Smooth muscle cell (in vitro differentiated cells): ENCODE measurements at regions not wholly inside any gene's neighbourhood (a gene's known extent, or its start where the extent isn't known, plus 50 kb on each side); places are given as distances from the start of the nearest gene placed in this dataset.

Experiments used
- DNase-seq: peaks from one replicate; lab custom pipeline; 2025; ENCODE audit not compliant: unreplicated experiment; lab: John Stamatoyannopoulos, UW
- H2AFZ ChIP-seq: fragments of 200-600 bp; sonication (generic); 2 replicates; pipeline ENCODE4 v1.6.0; 2016; ENCODE audit warnings: antibody characterized with exemption, low read depth, mild to moderate bottlenecking
- H3F3A ChIP-seq: fragments of 200-600 bp; sonication (generic); 2 replicates; pipeline ENCODE4 v1.6.0; 2017; ENCODE audit warnings: antibody characterized with exemption, low read depth
- H3K27ac ChIP-seq: fragments of 200-600 bp; sonication (generic); 2 replicates; pipeline ENCODE4 v1.5.1; 2016; ENCODE audit warnings: low read depth, mild to moderate bottlenecking
- H3K27me3 ChIP-seq: fragments of 200-600 bp; sonication (generic); 2 replicates; pipeline ENCODE4 v1.6.1; 2016; ENCODE audit warnings: low read depth, mild to moderate bottlenecking
- H3K36me3 ChIP-seq: fragments of 200-600 bp; sonication (generic); 2 replicates; pipeline ENCODE4 v1.5.1; 2016; ENCODE audit warnings: low read depth
- H3K4me1 ChIP-seq: fragments of 200-600 bp; sonication (generic); 2 replicates; pipeline ENCODE4 v1.5.1; 2016; ENCODE audit warnings: low read depth
- H3K4me2 ChIP-seq: fragments of 200-600 bp; sonication (generic); 2 replicates; pipeline ENCODE4 v1.6.0; 2016; ENCODE audit warnings: mild to moderate bottlenecking
- H3K4me3 ChIP-seq: fragments of 200-600 bp; sonication (generic); 2 replicates; pipeline ENCODE4 v1.5.1; 2016; ENCODE audit warnings: mild to moderate bottlenecking
- H3K79me2 ChIP-seq: fragments of 200-600 bp; sonication (generic); 2 replicates; pipeline ENCODE4 v1.6.0; 2016; ENCODE audit warnings: low read depth, mild to moderate bottlenecking
- H3K9ac ChIP-seq: fragments of 200-600 bp; sonication (generic); 2 replicates; pipeline ENCODE4 v1.6.0; 2016; ENCODE audit warnings: low read depth
- H3K9me3 ChIP-seq: fragments of 200-600 bp; sonication (generic); replicated peaks from 2 replicates; pipeline ENCODE4 v1.5.1; 2016; ENCODE audit warnings: low read depth
- H4K20me1 ChIP-seq: fragments of 200-600 bp; sonication (generic); 2 replicates; pipeline ENCODE4 v1.6.0; 2016; ENCODE audit warnings: low read depth
- WGBS: methylation state at CpG from one replicate; pipeline ENCODE4 v1.1.7; 2016; ENCODE audit warnings: low lambda C conversion rate; 5-methylcytosine and 5-hydroxymethylcytosine counted together
- TF ChIP-seq, protein P1 (sequence below): fragments of 200-600 bp; sonication (generic); IDR thresholded peaks from 2 replicates; pipeline ENCODE4 v1.5.1; 2017; ENCODE audit warnings: borderline replicate concordance, mild to moderate bottlenecking, antibody characterized with exemption; ENCODE audit not compliant: insufficient read depth, poor library complexity, severe bottlenecking

DNA sequence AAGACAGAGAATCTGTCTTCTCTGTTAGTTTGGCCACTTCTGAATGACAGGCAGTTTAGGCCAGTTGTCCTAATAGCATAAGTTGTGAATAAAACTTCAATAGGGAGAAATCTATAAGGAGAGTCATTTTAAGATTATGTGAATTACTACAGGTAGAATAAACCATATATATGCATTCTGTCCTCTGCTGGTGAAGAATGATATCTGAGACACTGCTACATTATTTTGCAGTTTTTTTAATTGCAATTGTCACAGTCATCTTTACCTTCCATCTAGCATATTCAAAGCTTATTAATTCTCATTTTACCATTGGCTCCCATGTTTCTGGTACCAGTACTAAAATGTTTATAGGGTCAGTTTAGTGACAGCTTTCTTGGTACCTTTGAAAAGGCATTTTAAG, 519.6 kb upstream of the DEPDC1 start:
- no peak for DNase-seq
- Histone ChIP-seq H3F3A (no peaks in the 10 kb centered on the region), H4K20me1 (no peaks in the 10 kb centered on the region), H3K27ac (no peak overlapping the region), H3K4me3 (no peak overlapping the region), H3K4me2 (no peak overlapping the region), H3K4me1 (no peaks in the 10 kb centered on the region), H3K79me2 (no peaks in the 10 kb centered on the region), H3K36me3 (no peaks in the 10 kb centered on the region), H2AFZ (no peak overlapping the region), H3K27me3 (no peaks in the 10 kb centered on the region), H3K9ac (no peak overlapping the region), H3K9me3 (no peaks in the 10 kb centered on the region)
- TF ChIP-seq, protein P1, sequence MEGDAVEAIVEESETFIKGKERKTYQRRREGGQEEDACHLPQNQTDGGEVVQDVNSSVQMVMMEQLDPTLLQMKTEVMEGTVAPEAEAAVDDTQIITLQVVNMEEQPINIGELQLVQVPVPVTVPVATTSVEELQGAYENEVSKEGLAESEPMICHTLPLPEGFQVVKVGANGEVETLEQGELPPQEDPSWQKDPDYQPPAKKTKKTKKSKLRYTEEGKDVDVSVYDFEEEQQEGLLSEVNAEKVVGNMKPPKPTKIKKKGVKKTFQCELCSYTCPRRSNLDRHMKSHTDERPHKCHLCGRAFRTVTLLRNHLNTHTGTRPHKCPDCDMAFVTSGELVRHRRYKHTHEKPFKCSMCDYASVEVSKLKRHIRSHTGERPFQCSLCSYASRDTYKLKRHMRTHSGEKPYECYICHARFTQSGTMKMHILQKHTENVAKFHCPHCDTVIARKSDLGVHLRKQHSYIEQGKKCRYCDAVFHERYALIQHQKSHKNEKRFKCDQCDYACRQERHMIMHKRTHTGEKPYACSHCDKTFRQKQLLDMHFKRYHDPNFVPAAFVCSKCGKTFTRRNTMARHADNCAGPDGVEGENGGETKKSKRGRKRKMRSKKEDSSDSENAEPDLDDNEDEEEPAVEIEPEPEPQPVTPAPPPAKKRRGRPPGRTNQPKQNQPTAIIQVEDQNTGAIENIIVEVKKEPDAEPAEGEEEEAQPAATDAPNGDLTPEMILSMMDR = peak; percentile 6

DNA sequence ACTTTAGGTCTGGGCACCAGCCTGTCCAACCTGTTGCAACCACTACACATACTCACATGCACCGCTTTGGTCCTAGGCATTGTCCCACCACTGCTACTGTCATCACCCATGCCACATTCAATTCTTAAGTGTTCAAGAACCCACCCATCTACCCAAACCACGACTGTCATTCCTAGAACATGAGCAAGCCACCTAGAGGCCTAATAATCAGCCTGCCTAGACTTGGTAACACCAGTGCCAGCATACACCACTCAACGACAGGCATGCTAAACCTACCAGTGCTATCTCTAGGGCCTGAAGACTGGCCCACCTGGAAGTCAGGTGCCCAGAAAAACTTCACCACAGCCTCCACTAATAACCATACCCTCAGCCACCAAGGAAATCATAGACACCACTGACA, 532.8 kb upstream of the DEPDC1 start:
- TF ChIP-seq, protein P1 = no peak
- Histone ChIP-seq H3K27ac (no peak overlapping the region), H3F3A (no peaks in the 10 kb centered on the region), H3K9me3 (no peaks in the 10 kb centered on the region), H3K79me2 (no peaks in the 10 kb centered on the region), H2AFZ (no peak overlapping the region), H3K4me3 (no peak overlapping the region), H3K4me2 (no peak overlapping the region), H3K36me3 (no peaks in the 10 kb centered on the region), H3K4me1 (no peaks in the 10 kb centered on the region), H4K20me1 (no peaks in the 10 kb centered on the region), H3K9ac (no peak overlapping the region), H3K27me3 (no peaks in the 10 kb centered on the region)
- WGBS = 84% methylated on average over 3 of the region's 3 CpGs
- no peak for DNase-seq

DNA sequence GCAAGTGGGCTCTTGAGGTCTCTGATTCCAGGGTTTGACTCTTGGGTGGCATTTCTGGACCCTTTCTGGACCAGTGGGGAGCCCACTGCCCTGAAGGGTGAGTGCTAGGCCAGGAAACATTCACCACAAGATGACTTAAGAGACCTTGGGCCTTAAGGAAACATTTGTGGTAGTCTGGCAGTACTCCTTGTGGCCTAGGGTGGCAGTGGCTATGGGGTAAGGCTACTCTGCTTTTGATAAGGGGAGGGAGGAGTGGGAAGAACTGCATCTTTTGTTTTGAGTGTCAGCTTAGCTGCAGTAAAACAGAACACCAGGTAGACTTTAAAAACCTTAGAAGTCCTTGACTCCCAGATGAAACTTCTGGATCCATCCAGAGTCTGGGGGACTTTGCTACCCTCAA, 529.3 kb upstream of the LRRC7 start:
- no peak overlapping the region for H3K4me2 ChIP-seq
- H3K9me3 ChIP-seq = no peaks in the 10 kb centered on the region
- TF ChIP-seq, protein P1 = no peak
- H3K9ac ChIP-seq = no peak overlapping the region
- H4K20me1 ChIP-seq = no peaks in the 10 kb centered on the region
- no peak overlapping the region for H3K4me3 ChIP-seq
- no peaks in the 10 kb centered on the region for H3F3A ChIP-seq
- H3K27ac ChIP-seq = no peak overlapping the region
- no peaks in the 10 kb centered on the region for H3K36me3 ChIP-seq
- no peaks in the 10 kb centered on the region for H3K27me3 ChIP-seq
- no peaks in the 10 kb centered on the region for H3K4me1 ChIP-seq
- no peak overlapping the region for H2AFZ ChIP-seq
- H3K79me2 ChIP-seq = no peaks in the 10 kb centered on the region
- DNase-seq = no peak

DNA sequence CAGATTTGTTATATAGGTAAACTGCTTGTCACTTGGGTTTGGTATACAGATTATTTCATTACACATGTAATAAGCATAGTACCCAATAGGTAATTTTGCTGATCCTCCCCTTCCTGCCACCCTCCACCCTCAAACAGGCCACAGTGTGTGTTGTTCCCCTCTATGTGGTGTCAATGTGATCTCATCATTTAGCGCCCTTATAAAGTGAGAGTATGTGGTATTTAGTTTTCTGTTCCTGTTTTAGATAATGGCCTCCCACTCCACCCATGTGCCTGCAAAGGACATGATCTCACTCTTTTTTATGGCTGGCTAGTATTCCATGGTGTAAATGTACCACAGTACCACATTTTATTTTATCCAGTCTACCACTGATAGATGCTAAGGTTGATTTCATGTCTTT, 522.1 kb upstream of the LRRC7 start:
- 95% methylated on average over 1 of the region's 1 CpG for WGBS
- TF ChIP-seq, protein P1 = no peak
- Histone ChIP-seq H3K36me3 (no peaks in the 10 kb centered on the region), H3K4me2 (no peak overlapping the region), H3K9ac (no peak overlapping the region), H3K79me2 (no peaks in the 10 kb centered on the region), H4K20me1 (no peaks in the 10 kb centered on the region), H3K9me3 (no peaks in the 10 kb centered on the region), H3K27me3 (no peaks in the 10 kb centered on the region), H3K4me1 (no peaks in the 10 kb centered on the region), H3F3A (no peaks in the 10 kb centered on the region), H3K4me3 (no peak overlapping the region), H3K27ac (no peak overlapping the region), H2AFZ (no peak overlapping the region)
- DNase-seq = no peak
